ENCODE measurements at regions not wholly inside any gene's neighbourhood (a gene's known extent, or its start where the extent isn't known, plus 50 kb on each side); places are given as distances from the start of the nearest gene placed in this dataset.

DNA sequence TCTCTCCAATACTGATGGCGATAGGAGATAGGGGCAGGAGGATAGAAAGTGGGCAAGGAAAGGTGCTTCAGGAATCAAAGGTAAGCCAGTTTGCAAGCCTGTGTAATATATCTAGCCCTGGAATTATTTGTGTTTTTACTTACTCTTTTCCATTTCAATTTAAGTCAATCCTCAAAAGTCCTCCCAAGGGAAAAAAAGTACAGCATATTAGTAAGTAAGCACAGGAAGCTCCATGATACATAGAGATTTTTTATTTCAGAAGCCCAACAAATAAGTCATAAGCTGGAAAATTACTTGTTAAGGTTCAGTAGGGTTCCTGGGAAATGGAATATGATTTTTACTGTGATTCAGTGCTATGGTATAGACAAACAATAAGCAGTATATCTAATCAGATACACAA is 337.7 kb upstream of the DUSP10 start:
- TF ChIP-seq, protein P1, sequence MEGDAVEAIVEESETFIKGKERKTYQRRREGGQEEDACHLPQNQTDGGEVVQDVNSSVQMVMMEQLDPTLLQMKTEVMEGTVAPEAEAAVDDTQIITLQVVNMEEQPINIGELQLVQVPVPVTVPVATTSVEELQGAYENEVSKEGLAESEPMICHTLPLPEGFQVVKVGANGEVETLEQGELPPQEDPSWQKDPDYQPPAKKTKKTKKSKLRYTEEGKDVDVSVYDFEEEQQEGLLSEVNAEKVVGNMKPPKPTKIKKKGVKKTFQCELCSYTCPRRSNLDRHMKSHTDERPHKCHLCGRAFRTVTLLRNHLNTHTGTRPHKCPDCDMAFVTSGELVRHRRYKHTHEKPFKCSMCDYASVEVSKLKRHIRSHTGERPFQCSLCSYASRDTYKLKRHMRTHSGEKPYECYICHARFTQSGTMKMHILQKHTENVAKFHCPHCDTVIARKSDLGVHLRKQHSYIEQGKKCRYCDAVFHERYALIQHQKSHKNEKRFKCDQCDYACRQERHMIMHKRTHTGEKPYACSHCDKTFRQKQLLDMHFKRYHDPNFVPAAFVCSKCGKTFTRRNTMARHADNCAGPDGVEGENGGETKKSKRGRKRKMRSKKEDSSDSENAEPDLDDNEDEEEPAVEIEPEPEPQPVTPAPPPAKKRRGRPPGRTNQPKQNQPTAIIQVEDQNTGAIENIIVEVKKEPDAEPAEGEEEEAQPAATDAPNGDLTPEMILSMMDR (conservative IDR thresholded peaks at IDR 0.05; ENCODE audit: low read depth, low read length) = no peak
- no peak for TF ChIP-seq EZH2 (IDR thresholded peaks at IDR 0.05; ENCODE audit: low read length, unreplicated experiment)

All from PC-3 (cell line).